AG10803 (cell line): ENCODE measurements at regions not wholly inside any gene's neighbourhood (a gene's known extent, or its start where the extent isn't known, plus 50 kb on each side); places are given as distances from the start of the nearest gene placed in this dataset.

ENCODE experiments used
- DNase-seq: peaks from one replicate; pipeline ENCODE4 v3.0.0; 2010; ENCODE audit warnings: low read depth
- H3K4me3 ChIP-seq: 2 replicates; pipeline ENCODE4 v1.5.1; 2011; ENCODE audit warnings: mild to moderate bottlenecking, low read length, control low read depth
- TF ChIP-seq, protein P1 (sequence below): conservative IDR thresholded peaks from 2 replicates; pipeline ENCODE4 v1.5.1; 2011; ENCODE audit warnings: mild to moderate bottlenecking, low read length, control low read depth, inconsistent platforms

GRCh38 chrY:13024447-13024846, 119.8 kb downstream of the DDX3Y start:
- DNase-seq = no peak
- no peak overlapping the region for H3K4me3 ChIP-seq
- TF ChIP-seq, protein P1, sequence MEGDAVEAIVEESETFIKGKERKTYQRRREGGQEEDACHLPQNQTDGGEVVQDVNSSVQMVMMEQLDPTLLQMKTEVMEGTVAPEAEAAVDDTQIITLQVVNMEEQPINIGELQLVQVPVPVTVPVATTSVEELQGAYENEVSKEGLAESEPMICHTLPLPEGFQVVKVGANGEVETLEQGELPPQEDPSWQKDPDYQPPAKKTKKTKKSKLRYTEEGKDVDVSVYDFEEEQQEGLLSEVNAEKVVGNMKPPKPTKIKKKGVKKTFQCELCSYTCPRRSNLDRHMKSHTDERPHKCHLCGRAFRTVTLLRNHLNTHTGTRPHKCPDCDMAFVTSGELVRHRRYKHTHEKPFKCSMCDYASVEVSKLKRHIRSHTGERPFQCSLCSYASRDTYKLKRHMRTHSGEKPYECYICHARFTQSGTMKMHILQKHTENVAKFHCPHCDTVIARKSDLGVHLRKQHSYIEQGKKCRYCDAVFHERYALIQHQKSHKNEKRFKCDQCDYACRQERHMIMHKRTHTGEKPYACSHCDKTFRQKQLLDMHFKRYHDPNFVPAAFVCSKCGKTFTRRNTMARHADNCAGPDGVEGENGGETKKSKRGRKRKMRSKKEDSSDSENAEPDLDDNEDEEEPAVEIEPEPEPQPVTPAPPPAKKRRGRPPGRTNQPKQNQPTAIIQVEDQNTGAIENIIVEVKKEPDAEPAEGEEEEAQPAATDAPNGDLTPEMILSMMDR = no peak

GRCh38 chrY:13026906-13027305, 122.2 kb downstream of the DDX3Y start:
- H3K4me3 ChIP-seq = no peak overlapping the region
- DNase-seq = no peak
- TF ChIP-seq, protein P1 = no peak

GRCh38 chrY:13040232-13040631, 135.6 kb downstream of the DDX3Y start:
- H3K4me3 ChIP-seq = no peak overlapping the region
- TF ChIP-seq, protein P1 = no peak
- DNase-seq = no peak

DNA sequence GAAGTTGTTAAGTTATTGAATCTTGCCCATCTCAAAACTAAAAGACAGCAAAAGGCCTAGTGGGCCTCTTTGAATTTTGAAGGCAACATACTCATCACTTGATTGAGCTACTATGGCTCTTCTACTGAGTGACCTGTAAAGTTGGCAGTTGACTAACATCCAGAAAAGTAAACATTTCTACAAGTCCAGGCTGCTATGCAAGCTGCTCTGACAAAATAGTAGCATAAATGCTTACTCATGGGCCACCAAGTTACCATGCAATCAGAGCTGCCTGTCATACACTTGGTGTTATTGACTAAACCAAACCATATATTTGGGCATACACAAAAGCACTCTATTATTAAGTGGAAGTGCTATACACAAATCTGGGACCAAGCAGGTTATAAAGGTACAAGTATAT, 148.8 kb downstream of the DDX3Y start:
- no peak for DNase-seq
- TF ChIP-seq, protein P1 = no peak
- no peak overlapping the region for H3K4me3 ChIP-seq

GRCh38 chrY:13066372-13066771, 161.7 kb downstream of the DDX3Y start:
- TF ChIP-seq, protein P1 = no peak
- no peak for DNase-seq
- no peak overlapping the region for H3K4me3 ChIP-seq

- no peak overlapping the region for H3K4me3 ChIP-seq
- DNase-seq = peak; percentile 47
- TF ChIP-seq, protein P1 = no peak
Measured at GRCh38 chrY:13068696-13069095, 164.0 kb downstream of the DDX3Y start.

DNA sequence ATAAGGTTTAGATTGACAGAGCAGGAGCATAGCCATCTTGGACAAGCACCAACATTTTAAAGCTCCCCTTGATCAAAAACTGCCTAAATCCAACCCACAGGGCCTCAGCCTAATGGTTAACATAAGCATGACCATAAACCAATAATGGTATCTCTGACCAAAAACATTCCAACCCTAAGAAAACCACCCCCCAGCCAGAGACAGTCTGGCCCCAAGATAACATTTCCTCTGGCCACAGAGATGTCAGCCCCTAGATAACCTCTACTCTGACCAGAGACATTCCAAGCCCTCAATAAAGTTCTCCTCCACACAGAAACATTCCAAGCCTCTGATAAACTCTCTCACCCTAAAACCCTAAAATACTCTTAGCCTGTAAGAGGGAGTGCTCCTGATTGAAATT, 164.4 kb downstream of the DDX3Y start:
- DNase-seq = peak; percentile 2
- TF ChIP-seq, protein P1 = no peak
- no peak overlapping the region for H3K4me3 ChIP-seq
